HL-60 (cell line): ENCODE measurements at regions not wholly inside any gene's neighbourhood (a gene's known extent, or its start where the extent isn't known, plus 50 kb on each side); places are given as distances from the start of the nearest gene placed in this dataset.

Experiments used
- DNase-seq, 2 experiments: peaks; one replicate each; pipeline ENCODE4 v3.0.0-alpha.2; 2010 to 2020; ENCODE audit warnings: low read depth in 1 of 2, low spot score in 1 of 2
- H3K27ac ChIP-seq: fragments of 250-450 bp; sonication (Bioruptor Pico); replicated peaks from 2 replicates; pipeline ENCODE4 v1.5.1; 2020; ENCODE audit warnings: mild to moderate bottlenecking, moderate library complexity
- H3K27me3 ChIP-seq: fragments of 250-450 bp; sonication (Bioruptor Pico); 2 replicates; pipeline ENCODE4 v1.5.1; 2021; ENCODE audit warnings: mild to moderate bottlenecking, moderate library complexity; ENCODE audit not compliant: insufficient read depth, poor library complexity, severe bottlenecking
- H3K4me3 ChIP-seq: replicated peaks from 2 replicates; pipeline ENCODE4 v1.5.1; 2011; ENCODE audit warnings: mild to moderate bottlenecking, control low read depth, low read length; ENCODE audit not compliant: insufficient read depth
- GABPA ChIP-seq: IDR thresholded peaks from 2 replicates; pipeline ENCODE4 v1.6.1; 2012; ENCODE audit warnings: low read depth
- POLR2AphosphoS5 ChIP-seq: IDR thresholded peaks from 2 replicates; pipeline ENCODE4 v1.6.1; 2012; ENCODE audit warnings: low read depth
- SPI1 ChIP-seq: IDR thresholded peaks from 2 replicates; pipeline ENCODE4 v1.6.1; 2012; ENCODE audit warnings: low read depth, mild to moderate bottlenecking, borderline replicate concordance
- TF ChIP-seq, protein P1 (sequence below): IDR thresholded peaks from 2 replicates; pipeline ENCODE4 v1.6.1; 2012; ENCODE audit warnings: low read depth; ENCODE audit not compliant: insufficient replicate concordance
- TF ChIP-seq, protein P2 (sequence below): IDR thresholded peaks from one replicate; pipeline ENCODE4 v1.5.1; 2011; ENCODE audit warnings: low read length, control low read depth, inconsistent platforms; ENCODE audit not compliant: insufficient read depth

DNA sequence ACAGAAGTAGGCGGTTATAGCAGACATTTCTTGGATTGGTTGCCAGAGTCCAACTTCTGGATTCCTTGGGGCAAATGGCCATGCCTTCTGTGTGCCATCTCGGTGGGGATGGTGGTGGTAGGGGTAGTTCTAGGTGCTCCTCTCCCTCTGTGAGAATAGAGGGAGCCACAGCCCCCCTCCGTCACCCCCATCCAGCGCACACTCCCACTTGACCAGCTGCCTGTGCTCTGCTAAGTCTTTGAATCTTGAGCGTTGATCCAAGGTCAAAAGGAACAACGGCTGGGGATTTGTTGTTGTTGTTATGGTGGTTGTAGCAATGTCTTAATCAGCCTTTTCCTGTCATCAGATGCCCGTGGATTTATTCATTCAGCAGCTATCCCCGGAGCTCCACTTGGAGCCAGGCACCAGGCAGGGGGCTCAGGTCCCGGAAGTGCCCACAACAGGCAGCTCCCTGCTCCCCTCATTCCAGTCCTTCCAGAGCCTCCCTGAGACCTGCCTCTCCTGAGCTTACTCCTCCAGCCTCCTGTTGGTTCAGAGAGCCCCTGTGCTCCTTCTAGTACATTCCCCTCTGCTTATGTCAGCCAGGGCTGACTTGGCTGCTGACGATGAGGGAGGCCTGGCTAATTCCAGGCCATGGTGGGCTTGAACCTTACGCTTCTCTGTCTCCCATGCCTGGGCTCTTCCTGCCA lies 146.6 kb upstream of the WNT4 start:
- TF ChIP-seq POLR2AphosphoS5 (no peak), GABPA (no peak), SPI1 (no peak)
- TF ChIP-seq, protein P1, sequence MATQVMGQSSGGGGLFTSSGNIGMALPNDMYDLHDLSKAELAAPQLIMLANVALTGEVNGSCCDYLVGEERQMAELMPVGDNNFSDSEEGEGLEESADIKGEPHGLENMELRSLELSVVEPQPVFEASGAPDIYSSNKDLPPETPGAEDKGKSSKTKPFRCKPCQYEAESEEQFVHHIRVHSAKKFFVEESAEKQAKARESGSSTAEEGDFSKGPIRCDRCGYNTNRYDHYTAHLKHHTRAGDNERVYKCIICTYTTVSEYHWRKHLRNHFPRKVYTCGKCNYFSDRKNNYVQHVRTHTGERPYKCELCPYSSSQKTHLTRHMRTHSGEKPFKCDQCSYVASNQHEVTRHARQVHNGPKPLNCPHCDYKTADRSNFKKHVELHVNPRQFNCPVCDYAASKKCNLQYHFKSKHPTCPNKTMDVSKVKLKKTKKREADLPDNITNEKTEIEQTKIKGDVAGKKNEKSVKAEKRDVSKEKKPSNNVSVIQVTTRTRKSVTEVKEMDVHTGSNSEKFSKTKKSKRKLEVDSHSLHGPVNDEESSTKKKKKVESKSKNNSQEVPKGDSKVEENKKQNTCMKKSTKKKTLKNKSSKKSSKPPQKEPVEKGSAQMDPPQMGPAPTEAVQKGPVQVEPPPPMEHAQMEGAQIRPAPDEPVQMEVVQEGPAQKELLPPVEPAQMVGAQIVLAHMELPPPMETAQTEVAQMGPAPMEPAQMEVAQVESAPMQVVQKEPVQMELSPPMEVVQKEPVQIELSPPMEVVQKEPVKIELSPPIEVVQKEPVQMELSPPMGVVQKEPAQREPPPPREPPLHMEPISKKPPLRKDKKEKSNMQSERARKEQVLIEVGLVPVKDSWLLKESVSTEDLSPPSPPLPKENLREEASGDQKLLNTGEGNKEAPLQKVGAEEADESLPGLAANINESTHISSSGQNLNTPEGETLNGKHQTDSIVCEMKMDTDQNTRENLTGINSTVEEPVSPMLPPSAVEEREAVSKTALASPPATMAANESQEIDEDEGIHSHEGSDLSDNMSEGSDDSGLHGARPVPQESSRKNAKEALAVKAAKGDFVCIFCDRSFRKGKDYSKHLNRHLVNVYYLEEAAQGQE = no peak
- TF ChIP-seq, protein P2, sequence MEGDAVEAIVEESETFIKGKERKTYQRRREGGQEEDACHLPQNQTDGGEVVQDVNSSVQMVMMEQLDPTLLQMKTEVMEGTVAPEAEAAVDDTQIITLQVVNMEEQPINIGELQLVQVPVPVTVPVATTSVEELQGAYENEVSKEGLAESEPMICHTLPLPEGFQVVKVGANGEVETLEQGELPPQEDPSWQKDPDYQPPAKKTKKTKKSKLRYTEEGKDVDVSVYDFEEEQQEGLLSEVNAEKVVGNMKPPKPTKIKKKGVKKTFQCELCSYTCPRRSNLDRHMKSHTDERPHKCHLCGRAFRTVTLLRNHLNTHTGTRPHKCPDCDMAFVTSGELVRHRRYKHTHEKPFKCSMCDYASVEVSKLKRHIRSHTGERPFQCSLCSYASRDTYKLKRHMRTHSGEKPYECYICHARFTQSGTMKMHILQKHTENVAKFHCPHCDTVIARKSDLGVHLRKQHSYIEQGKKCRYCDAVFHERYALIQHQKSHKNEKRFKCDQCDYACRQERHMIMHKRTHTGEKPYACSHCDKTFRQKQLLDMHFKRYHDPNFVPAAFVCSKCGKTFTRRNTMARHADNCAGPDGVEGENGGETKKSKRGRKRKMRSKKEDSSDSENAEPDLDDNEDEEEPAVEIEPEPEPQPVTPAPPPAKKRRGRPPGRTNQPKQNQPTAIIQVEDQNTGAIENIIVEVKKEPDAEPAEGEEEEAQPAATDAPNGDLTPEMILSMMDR = no peak
- H3K27ac ChIP-seq = no peak overlapping the region
- H3K27me3 ChIP-seq = peaks cover 4% of the 10 kb centered on the region
- DNase-seq = no peak
- no peak overlapping the region for H3K4me3 ChIP-seq

DNA sequence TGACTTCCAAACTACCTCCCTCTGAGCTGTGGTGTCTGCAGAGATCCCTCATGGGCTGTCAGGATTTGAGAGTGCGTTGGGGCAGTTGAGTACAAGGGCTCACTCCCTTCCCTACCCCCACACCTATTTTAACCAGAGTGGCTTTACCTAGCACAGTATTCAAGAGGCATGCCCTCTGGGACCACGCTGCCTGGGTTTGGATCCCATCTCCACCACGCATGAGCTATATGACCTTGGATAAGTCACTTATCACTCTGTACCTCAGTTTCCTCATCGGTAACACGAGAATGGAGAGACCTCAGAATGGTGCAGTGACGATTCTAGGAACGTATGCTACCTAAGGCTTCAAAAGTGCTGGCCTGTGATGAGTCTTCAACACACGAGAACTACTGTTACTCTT lies 147.3 kb upstream of the WNT4 start:
- Histone ChIP-seq H3K4me3 (no peak overlapping the region), H3K27ac (no peak overlapping the region), H3K27me3 (peaks cover 4% of the 10 kb centered on the region)
- no peak for DNase-seq
- TF ChIP-seq POLR2AphosphoS5 (no peak), SPI1 (no peak), GABPA (no peak)
- TF ChIP-seq, protein P1 = no peak
- TF ChIP-seq, protein P2 = no peak

DNA sequence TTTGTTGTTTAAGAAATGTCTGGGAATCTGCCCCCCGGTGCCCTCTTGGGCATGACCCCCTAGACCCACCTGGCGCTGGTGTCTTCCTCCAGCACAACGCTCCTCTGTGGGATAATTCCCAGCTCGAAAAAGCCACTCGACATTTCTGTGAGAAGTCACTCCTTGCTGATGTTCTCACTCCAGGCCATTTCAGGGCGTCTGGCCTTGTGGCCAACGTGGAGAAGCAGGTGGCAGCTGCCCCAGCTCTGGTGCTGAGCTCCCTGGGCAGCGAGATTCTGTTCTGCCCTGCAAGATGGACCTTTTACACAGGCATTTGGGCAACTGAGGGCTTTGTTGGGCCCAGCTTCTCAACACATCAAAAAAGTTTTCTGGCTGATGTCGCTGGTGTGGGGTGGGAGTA lies 147.7 kb upstream of the WNT4 start:
- no peak for DNase-seq
- H3K27me3 ChIP-seq = peaks cover 4% of the 10 kb centered on the region
- no peak for TF ChIP-seq GABPA
- TF ChIP-seq SPI1 = no peak
- TF ChIP-seq, protein P1 = no peak
- TF ChIP-seq POLR2AphosphoS5 = no peak
- TF ChIP-seq, protein P2 = no peak
- no peak overlapping the region for H3K27ac ChIP-seq
- H3K4me3 ChIP-seq = no peak overlapping the region
